ENCODE measurements at regions not wholly inside any gene's neighbourhood (a gene's known extent, or its start where the extent isn't known, plus 50 kb on each side); places are given as distances from the start of the nearest gene placed in this dataset.

- TF ChIP-seq ZNF274 (IDR thresholded peaks at IDR 0.05; ENCODE audit: low read depth, low read length) (no peak), SUZ12 (IDR thresholded peaks at IDR 0.05; ENCODE audit: extremely low read depth, insufficient read depth, insufficient read length) (no peak), YY1 (IDR thresholded peaks at IDR 0.05; ENCODE audit: insufficient read depth, insufficient read length) (no peak)
Measured at GRCh38 chr5:142206801-142207200, 98.2 kb downstream of the NDFIP1 start.
